HG03460 (cell line): ENCODE measurements at regions not wholly inside any gene's neighbourhood (a gene's known extent, or its start where the extent isn't known, plus 50 kb on each side); places are given as distances from the start of the nearest gene placed in this dataset.

Experiments used
- ATAC-seq: cut with Tn5 transposase; IDR thresholded peaks from one replicate; pipeline ENCODE4 v1.9.1; 2021; ENCODE audit not compliant: unreplicated experiment

GRCh38 chr5:28009576-28009975, 971.2 kb upstream of the CDH9 start:
- no peak for ATAC-seq

DNA sequence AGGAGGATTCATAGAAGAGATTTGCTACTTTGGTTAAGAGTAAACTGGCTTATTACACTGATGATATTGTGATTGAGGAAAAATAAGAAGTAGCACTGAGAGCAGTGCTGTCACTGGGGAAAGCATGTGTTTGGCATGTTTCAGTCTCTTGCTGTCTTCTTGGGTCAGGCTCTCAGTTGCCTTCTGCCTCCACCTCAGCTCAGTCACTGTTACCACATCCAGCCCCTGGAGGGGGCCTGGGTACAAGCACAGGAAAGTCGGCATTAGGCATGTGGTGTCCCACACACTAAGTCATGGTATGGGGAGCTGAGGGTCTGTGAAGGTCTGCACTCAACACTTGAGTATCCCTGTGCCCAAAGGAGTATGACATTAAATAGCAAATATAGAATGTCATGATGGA, 958.3 kb upstream of the CDH9 start:
- no peak for ATAC-seq

DNA sequence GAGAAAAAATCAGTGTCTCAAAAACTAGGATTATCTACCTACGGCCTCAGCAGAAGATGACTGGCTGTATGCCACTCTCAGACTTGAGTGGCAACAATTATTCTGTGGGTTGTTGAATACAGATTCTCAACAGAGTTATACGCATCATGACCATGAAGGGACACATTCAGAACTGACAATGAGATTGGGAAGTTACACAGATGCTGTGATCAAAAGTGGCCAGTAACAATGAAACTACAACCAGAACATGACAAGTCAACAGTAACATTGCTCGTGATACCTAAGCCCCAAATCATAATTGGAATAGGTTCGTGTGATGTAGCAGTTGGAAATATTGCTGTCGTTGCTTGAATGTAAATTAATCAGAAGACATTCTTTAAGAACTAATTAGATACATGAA, 957.5 kb upstream of the CDH9 start:
- no peak for ATAC-seq

DNA sequence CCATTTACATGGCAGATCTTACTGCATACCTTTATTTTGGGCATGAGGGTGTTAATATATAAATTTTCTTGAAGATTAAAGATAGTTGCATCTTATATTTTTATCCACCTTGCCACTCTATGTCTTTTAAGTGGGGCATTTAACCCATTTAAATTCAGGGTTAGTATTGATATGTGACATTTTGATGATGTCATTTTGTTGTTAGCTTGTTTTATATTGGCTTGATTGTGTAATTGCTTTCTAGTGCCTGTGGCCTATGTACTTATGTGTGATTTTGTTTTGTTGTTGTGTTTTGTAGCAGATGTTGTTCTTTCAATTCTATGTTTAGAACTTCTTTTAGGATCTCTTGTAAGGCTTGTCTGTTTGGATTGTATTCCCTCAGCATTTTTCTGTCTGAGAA, 939.9 kb upstream of the CDH9 start:
- no peak for ATAC-seq

GRCh38 chr5:27969157-27969556, 930.8 kb upstream of the CDH9 start:
- no peak for ATAC-seq

DNA sequence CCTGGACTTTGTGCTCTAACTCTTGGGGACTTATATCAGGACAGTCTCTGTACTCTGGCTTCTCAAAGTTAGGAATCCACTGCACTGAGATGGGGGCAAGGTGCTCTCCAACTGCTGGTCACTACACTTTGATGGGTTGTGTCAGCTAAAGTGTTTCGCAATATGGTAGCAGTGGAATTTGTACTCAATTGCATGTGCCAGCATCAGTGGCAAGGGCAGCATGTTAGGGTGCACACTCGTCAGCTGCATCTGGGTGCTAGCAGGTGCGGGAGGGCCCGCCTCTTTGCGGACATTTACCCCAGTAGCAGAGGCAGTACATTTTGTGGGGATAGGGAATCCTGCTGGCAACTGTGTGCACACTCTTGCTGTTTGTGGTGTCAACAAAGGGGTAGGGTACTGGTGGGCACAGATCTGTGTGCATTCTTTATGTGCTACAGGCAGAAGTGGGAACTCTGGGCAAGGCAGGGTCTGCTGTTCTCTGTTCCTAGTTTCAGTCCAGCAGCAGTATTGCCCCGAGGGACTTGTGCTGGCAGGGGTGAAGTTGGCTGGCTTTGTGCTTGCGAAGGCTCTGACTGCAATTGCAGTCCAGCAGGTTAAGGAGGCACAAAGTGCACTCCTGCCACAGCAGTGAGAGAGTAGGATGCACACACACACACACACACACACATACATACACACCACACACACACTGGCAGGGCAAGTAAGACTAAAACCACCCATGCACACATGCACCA, 924.8 kb upstream of the CDH9 start:
- no peak for ATAC-seq

GRCh38 chr5:27962198-27962597, 923.8 kb upstream of the CDH9 start:
- no peak for ATAC-seq

DNA sequence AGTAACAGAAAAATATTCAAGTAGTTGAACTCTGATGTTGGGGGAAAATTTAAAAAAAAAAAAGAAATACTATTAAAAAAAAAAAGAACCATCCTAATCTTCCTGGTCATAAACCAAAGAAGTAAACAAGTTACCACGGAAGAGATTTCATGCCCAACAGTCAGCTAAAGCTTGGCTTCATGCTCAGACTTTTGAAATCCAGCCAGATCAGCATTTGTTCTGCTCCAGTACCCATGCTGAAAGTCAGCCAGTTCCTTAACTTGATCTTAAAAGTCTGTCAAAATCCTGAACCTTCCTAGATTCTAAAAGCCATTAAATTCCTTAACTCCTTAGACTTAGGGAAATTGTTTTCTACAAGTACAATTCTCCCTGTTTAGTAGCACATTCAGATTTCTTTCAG, 908.7 kb upstream of the CDH9 start:
- ATAC-seq, result no peak

- ATAC-seq, result no peak
Observed at GRCh38 chr5:27944471-27944870, 906.1 kb upstream of the CDH9 start.

- ATAC-seq, result no peak
Observed at GRCh38 chr5:27938989-27939388, 900.6 kb upstream of the CDH9 start.

DNA sequence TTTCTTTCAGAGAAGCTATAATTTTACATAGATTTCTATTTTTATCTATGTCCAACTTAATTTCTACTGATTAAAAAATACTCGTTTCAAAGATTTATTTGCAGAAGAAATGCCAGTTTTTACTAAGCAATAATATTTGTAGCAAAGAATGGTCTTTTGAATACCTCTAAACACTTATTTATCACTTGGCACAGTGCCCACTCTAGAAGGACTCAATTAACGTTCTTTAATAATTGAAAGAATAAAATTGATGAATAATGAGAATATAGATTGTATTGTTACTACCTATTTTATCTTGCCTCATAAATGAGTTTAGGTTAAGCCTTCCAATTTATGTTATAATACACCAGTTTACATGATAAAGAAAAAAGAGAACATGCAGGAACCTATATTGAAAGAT, 889.7 kb upstream of the CDH9 start:
- ATAC-seq, result no peak

GRCh38 chr5:27911216-27911615, 872.8 kb upstream of the CDH9 start:
- ATAC-seq, result no peak

DNA sequence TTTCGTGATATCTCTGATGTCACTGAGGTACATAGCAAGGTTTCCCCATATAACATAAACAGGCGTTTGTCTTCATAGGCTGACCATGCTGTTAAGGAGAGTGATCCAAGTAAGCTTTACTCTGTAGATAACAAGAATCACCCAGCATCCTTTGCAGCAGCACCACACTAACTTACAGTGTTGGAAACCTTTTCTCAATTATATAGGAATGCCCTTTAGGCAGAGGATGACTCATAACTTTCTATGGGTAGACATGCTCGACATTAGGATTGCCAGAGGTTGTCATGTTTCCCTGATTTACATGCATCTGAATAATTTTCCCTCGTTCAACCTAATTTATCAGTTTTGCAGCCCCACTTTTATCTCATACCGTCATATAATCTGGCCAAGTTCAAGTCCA, 870.0 kb upstream of the CDH9 start:
- no peak for ATAC-seq

DNA sequence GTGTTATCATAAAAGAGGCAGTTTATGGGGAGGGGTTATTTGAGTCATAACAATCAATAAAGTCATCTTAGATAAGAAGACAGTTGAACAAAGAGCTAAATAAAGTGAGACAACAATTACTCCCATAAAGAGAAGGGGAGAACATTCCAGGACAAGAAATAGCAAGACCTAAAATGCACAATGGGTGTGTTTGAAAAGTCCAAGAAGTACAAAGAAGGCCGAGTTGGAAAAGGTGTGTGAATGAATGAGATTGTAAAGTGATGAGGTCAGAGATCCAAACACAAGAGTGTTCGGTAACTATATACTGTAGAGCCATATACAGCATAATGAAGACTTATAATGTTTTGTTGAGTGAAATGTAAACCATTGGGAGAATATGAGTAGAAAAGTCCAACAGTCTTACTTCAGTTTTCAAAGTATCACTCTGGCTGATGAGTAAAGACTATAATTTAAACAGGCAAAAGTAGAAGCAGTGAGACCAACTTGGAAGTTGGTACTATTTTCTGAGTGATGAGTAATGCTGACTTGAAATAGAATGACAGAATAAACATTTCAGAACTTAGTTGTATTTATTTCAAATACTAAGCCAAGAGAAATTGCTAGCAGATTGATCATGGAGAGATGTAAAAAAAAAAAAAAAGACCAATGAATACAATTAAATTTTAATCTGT, 868.7 kb upstream of the CDH9 start:
- ATAC-seq, result no peak

- no peak for ATAC-seq
Observed at GRCh38 chr5:27906481-27906880, 868.1 kb upstream of the CDH9 start.

GRCh38 chr5:27900761-27901160, 862.4 kb upstream of the CDH9 start:
- ATAC-seq, result no peak

- no peak for ATAC-seq
Observed at GRCh38 chr5:27876071-27876470, 837.7 kb upstream of the CDH9 start.

GRCh38 chr5:27875148-27875547, 836.8 kb upstream of the CDH9 start:
- ATAC-seq, result no peak

GRCh38 chr5:27868292-27868691, 829.9 kb upstream of the CDH9 start:
- ATAC-seq, result no peak

DNA sequence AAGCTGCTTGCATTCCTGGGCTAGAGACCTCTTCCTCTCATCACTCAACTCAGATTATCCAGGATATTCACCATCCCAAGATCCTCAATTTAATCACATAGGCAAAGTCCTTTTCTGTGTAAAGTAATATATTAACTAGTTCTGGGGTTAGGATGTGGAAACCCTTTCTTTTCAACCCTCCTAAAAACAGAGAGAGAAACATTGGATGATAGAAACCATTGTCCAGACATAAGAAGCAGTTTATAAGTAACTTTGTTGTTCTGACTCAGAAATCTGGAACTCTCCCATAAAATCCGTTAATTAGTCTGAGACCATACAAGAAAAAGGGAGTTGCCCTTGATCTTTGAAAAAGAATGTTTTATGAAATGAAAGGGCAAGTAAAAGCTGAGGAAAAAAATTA, 817.1 kb upstream of the CDH9 start:
- ATAC-seq, result no peak

GRCh38 chr5:27854243-27854852, 816.0 kb upstream of the CDH9 start:
- no peak for ATAC-seq

- ATAC-seq, result no peak
Observed at GRCh38 chr5:27845248-27845647, 806.9 kb upstream of the CDH9 start.
